Ishikawa (cell line): ENCODE measurements at regions not wholly inside any gene's neighbourhood (a gene's known extent, or its start where the extent isn't known, plus 50 kb on each side); places are given as distances from the start of the nearest gene placed in this dataset.

Source experiments
- CEBPB ChIP-seq: IDR thresholded peaks from 2 replicates; pipeline ENCODE4 v1.6.1; 2012
- CREB1 ChIP-seq: IDR thresholded peaks from 2 replicates; pipeline ENCODE4 v1.6.1; 2012; ENCODE audit warnings: low read depth
- EGR1 ChIP-seq: IDR thresholded peaks from 2 replicates; pipeline ENCODE4 v1.6.1; 2012
- EP300 ChIP-seq: IDR thresholded peaks from 2 replicates; pipeline ENCODE4 v1.6.1; 2012; ENCODE audit warnings: borderline replicate concordance
- FOXM1 ChIP-seq: IDR thresholded peaks from 2 replicates; pipeline ENCODE4 v1.6.1; 2012; ENCODE audit warnings: low read depth, borderline replicate concordance
- NFIC ChIP-seq: IDR thresholded peaks from 2 replicates; pipeline ENCODE4 v1.6.1; 2012
- RAD21 ChIP-seq: IDR thresholded peaks from 2 replicates; pipeline ENCODE4 v1.6.1; 2012; ENCODE audit warnings: low read depth
- TAF1 ChIP-seq: IDR thresholded peaks from 2 replicates; pipeline ENCODE4 v1.6.1; 2012; ENCODE audit warnings: low read depth, mild to moderate bottlenecking
- TCF12 ChIP-seq: IDR thresholded peaks from 2 replicates; pipeline ENCODE4 v1.6.1; 2012; ENCODE audit warnings: low read depth
- TEAD4 ChIP-seq: IDR thresholded peaks from 2 replicates; pipeline ENCODE4 v1.6.1; 2012
- YY1 ChIP-seq: IDR thresholded peaks from 2 replicates; pipeline ENCODE4 v1.6.1; 2012; ENCODE audit warnings: low read depth
- ZBTB7A ChIP-seq: IDR thresholded peaks from 2 replicates; pipeline ENCODE4 v1.6.1; 2012; ENCODE audit warnings: low read depth
- TF ChIP-seq, protein P1 (sequence below): IDR thresholded peaks from 2 replicates; pipeline ENCODE4 v1.6.1; 2012; ENCODE audit warnings: low read depth, mild to moderate bottlenecking
- TF ChIP-seq, protein P2 (sequence below): IDR thresholded peaks from 2 replicates; pipeline ENCODE4 v1.6.1; 2012
- TF ChIP-seq, protein P3 (sequence below): IDR thresholded peaks from 2 replicates; pipeline ENCODE4 v1.6.1; 2012

DNA sequence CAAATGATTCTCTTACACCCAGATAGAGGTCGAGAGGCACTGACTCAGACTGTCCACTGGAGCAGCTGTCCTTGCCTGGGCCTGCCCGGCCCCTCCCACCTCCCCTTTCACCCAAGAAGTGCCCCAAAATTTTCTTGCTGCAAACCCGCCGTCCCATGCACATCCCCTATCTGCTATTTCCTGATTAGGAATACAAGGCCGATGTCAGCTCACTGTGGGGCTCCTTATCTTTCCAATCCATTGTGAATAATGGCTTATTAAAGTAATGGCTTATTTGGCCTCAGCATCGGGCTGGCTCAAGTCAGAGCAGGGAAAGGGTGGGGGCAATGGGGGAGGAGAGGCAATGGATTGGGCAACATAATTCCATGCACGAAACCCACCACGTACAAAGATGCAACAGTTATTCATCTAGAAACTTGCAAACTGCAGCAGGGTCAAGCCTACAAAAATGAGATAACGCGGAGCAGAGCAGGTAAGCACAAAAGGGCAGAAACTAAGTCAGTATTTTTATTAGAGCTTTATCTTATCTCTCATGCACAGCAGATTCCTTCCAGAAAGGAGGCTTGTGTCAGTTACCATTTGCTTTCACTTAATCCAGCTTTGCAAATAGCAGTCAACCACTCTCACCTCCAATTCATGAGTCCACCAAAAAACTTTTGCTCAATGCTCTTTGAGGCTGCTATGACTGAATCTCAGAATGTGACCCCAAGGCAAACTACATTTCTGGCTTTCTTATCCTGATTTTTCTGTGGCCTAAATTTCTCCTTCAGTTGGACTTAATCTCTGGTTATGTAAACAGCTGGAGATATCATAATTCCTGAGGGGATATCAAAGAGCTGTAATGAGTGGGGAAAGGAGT, 138.2 kb upstream of the OSMR start:
- TF ChIP-seq TAF1, result no peak
- no peak for TF ChIP-seq YY1
- TF ChIP-seq CEBPB, result no peak
- TF ChIP-seq, protein P1, sequence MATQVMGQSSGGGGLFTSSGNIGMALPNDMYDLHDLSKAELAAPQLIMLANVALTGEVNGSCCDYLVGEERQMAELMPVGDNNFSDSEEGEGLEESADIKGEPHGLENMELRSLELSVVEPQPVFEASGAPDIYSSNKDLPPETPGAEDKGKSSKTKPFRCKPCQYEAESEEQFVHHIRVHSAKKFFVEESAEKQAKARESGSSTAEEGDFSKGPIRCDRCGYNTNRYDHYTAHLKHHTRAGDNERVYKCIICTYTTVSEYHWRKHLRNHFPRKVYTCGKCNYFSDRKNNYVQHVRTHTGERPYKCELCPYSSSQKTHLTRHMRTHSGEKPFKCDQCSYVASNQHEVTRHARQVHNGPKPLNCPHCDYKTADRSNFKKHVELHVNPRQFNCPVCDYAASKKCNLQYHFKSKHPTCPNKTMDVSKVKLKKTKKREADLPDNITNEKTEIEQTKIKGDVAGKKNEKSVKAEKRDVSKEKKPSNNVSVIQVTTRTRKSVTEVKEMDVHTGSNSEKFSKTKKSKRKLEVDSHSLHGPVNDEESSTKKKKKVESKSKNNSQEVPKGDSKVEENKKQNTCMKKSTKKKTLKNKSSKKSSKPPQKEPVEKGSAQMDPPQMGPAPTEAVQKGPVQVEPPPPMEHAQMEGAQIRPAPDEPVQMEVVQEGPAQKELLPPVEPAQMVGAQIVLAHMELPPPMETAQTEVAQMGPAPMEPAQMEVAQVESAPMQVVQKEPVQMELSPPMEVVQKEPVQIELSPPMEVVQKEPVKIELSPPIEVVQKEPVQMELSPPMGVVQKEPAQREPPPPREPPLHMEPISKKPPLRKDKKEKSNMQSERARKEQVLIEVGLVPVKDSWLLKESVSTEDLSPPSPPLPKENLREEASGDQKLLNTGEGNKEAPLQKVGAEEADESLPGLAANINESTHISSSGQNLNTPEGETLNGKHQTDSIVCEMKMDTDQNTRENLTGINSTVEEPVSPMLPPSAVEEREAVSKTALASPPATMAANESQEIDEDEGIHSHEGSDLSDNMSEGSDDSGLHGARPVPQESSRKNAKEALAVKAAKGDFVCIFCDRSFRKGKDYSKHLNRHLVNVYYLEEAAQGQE, result no peak
- TF ChIP-seq FOXM1, result no peak
- TF ChIP-seq EP300, result no peak
- TF ChIP-seq CREB1, result no peak
- TF ChIP-seq, protein P2, sequence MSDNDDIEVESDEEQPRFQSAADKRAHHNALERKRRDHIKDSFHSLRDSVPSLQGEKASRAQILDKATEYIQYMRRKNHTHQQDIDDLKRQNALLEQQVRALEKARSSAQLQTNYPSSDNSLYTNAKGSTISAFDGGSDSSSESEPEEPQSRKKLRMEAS, result no peak
- no peak for TF ChIP-seq ZBTB7A
- TF ChIP-seq TCF12, result no peak

DNA sequence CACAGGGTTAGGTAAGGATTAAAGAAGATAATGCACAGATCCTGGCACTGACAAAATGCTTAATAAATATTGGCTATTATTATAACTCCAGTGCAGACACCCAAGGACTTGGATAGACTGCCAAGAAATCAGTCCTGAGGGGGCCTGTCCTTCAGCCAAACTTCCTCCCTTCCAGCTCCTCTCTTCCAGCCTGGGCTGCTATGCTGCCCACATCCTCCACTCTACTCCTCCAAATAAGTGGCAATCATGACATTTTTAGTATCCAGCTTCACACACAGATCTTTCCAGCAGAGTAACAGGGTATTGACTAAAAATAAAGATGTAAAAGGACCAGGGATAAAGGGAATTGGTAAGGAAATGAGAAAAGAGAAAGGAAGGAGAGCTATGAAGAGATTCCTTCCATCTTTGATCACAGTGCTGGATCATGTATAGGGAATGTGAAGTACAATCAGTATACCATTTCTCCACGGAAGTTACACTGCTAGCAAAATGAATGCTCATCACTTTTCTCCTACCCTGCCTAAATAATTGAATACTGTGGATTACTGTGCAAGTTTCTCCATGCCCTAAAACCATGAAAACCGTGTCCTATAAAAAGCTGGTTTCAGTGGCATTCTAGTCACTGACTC, 136.0 kb upstream of the OSMR start:
- TF ChIP-seq TAF1 (no peak), ZBTB7A (no peak), EGR1 (no peak), FOXM1 (no peak), TEAD4 (no peak), RAD21 (no peak), YY1 (no peak), EP300 (no peak), TCF12 (no peak), CEBPB (no peak), NFIC (no peak), CREB1 (no peak)
- TF ChIP-seq, protein P1, result no peak
- TF ChIP-seq, protein P3, sequence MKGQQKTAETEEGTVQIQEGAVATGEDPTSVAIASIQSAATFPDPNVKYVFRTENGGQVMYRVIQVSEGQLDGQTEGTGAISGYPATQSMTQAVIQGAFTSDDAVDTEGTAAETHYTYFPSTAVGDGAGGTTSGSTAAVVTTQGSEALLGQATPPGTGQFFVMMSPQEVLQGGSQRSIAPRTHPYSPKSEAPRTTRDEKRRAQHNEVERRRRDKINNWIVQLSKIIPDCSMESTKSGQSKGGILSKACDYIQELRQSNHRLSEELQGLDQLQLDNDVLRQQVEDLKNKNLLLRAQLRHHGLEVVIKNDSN, result no peak
- TF ChIP-seq, protein P2, result no peak

DNA sequence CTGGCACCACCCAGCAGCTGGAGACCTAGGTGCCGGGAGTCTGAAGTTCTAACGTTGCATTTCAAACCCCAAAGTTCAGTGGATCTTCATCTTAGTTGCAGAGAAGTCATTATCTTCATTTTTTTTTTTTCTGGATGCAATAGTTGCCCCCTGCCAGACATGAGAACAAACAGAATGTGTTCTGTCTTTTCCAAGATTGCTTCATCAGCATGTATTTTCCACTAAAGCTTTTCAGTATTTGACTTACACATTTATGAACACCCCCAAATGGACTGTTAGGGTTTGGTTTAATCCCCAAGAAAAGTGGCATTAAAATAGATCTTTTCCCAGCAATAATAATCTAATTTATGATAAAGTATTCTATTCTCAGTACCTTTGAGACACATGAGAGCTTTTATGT, 135.2 kb upstream of the OSMR start:
- TF ChIP-seq TEAD4 (no peak), YY1 (no peak), CEBPB (no peak), TCF12 (no peak), EGR1 (no peak), TAF1 (no peak), RAD21 (no peak), EP300 (no peak), ZBTB7A (no peak), NFIC (no peak), CREB1 (no peak), FOXM1 (no peak)
- TF ChIP-seq, protein P1, result no peak
- TF ChIP-seq, protein P3, result no peak
- TF ChIP-seq, protein P2, result no peak
